ENCODE measurements at regions not wholly inside any gene's neighbourhood (a gene's known extent, or its start where the extent isn't known, plus 50 kb on each side); places are given as distances from the start of the nearest gene placed in this dataset.
"Not testable (repeated sequence)": the region's sequence is repeated elsewhere in the genome, so short reads cannot be mapped to it uniquely, and the experiment has no call there.

DNA sequence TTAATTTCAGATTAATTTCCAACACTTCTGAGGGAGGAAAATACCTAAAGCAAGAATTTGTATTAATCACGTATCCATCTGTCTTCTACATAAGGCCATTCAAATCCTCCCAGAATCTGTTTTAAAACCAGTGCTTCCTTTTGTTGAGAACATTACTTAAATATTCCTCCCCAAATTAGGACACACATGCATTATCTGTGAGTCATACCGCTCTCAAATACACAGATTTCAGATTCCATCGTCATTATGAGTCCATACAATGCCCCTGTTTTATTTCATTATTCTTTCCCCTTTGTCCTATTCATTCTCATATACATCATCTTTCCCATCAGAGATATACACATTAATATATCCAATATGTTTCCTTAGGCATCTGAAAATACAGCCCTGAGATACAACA, 57.3 kb upstream of the PRSS12 start:
- Mint-ChIP-seq H3K4me1 (ENCODE audit: low read depth, unreplicated experiment) (peaks cover 8% of the 10 kb centered on the region), H3K4me3 (ENCODE audit: low read depth, unreplicated experiment) (no peak overlapping the region), H3K27me3 (ENCODE audit: unreplicated experiment) (no peaks in the 10 kb centered on the region), H3K36me3 (ENCODE audit: insufficient read depth, unreplicated experiment) (no peaks in the 10 kb centered on the region), H3K27ac (ENCODE audit: unreplicated experiment) (no peak overlapping the region), H3K9me3 (ENCODE audit: low read depth, unreplicated experiment) (no peaks in the 10 kb centered on the region)
- no TSS peak for BruUV-seq (replicated peaks)
- TF ChIP-seq, protein P1, sequence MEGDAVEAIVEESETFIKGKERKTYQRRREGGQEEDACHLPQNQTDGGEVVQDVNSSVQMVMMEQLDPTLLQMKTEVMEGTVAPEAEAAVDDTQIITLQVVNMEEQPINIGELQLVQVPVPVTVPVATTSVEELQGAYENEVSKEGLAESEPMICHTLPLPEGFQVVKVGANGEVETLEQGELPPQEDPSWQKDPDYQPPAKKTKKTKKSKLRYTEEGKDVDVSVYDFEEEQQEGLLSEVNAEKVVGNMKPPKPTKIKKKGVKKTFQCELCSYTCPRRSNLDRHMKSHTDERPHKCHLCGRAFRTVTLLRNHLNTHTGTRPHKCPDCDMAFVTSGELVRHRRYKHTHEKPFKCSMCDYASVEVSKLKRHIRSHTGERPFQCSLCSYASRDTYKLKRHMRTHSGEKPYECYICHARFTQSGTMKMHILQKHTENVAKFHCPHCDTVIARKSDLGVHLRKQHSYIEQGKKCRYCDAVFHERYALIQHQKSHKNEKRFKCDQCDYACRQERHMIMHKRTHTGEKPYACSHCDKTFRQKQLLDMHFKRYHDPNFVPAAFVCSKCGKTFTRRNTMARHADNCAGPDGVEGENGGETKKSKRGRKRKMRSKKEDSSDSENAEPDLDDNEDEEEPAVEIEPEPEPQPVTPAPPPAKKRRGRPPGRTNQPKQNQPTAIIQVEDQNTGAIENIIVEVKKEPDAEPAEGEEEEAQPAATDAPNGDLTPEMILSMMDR (IDR thresholded peaks at IDR 0.05; ENCODE audit: unreplicated experiment), result no peak
- intact Hi-C loops (cut with micrococcal nuclease; ENCODE audit: unreplicated experiment), result no loop called here
- no peak for DNase-seq
- CTCF ChIA-PET, result no interaction called here

DNA sequence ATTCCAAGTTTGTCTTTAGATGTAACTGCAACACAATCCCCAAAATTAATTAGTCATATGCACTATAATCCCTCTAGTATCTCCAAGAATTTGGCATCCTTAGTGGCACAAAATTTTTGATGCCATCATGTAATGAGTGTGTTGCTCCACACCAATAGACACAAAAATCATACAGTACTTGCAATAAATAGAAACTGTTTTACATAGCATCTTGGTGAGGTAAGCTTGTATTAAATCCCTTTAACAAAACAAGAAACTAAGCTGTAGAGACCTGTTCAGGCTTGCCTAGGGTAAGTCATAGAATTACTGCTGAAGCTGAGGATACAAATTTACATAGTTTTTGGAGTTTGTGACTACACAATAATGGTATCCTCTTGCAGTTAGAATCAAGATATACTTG, 64.5 kb upstream of the PRSS12 start:
- Mint-ChIP-seq H3K9me3 (ENCODE audit: low read depth, unreplicated experiment) (no peaks in the 10 kb centered on the region), H3K27ac (ENCODE audit: unreplicated experiment) (no peak overlapping the region), H3K27me3 (ENCODE audit: unreplicated experiment) (no peaks in the 10 kb centered on the region), H3K4me3 (ENCODE audit: low read depth, unreplicated experiment) (no peak overlapping the region), H3K36me3 (ENCODE audit: insufficient read depth, unreplicated experiment) (no peaks in the 10 kb centered on the region), H3K4me1 (ENCODE audit: low read depth, unreplicated experiment) (no peaks in the 10 kb centered on the region)
- no peak for DNase-seq
- CTCF ChIA-PET, result no interaction called here
- intact Hi-C loops (cut with micrococcal nuclease; ENCODE audit: unreplicated experiment), result loop anchor here (5.0 kb wide), 1 partner anchor 135 kb away; no protein-coding TSS in a partner anchor
- TF ChIP-seq, protein P1 (IDR thresholded peaks at IDR 0.05; ENCODE audit: unreplicated experiment), result no peak
- no TSS peak for BruUV-seq (replicated peaks)

DNA sequence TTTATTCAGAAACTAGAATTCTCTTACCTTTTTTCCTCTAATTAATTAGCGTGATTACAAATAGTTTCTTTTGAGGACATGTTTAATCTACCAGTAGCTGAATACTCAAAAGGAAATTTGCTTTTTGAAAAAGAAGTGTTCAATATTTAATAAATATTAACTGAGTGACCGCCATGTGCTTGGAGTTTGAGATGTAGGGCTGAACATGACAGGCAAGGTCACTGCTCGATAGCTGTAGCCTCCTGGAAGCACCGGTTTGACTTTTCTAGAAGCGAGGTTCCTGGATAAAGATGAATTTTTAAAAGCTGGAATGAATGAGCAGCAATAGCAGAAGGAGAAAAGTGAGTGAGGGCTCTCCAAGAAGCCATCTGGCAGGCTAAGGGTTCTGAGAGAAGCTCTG, 65.0 kb upstream of the PRSS12 start:
- BruUV-seq (replicated peaks); H3K4me3 Mint-ChIP-seq (ENCODE audit: low read depth, unreplicated experiment); DNase-seq; H3K27ac Mint-ChIP-seq (ENCODE audit: unreplicated experiment); H3K36me3 Mint-ChIP-seq (ENCODE audit: insufficient read depth, unreplicated experiment); H3K9me3 Mint-ChIP-seq (ENCODE audit: low read depth, unreplicated experiment); H3K4me1 Mint-ChIP-seq (ENCODE audit: low read depth, unreplicated experiment); H3K27me3 Mint-ChIP-seq (ENCODE audit: unreplicated experiment); CTCF ChIA-PET: not testable (repeated sequence)
- intact Hi-C loops (cut with micrococcal nuclease; ENCODE audit: unreplicated experiment), result loop anchor here (5.0 kb wide), 1 partner anchor 135 kb away; no protein-coding TSS in a partner anchor

DNA sequence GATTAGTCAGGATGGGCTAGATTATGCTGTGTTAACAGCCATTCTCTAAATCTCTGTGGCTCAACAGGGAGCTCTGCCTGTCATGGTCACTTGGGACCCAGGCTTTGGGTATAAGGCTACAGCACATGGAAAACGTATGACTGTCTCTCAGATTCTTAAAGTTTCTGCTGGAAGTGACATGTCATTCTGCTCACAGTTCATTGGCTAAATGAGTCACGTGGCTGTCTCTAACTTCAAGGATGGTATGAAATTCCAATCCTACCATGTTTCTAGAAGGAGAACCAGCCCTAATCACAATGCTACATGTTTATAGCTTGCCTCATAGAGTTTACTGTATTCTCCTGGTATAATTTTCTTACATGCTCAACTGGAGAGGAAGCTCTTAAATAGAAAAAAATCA, 65.6 kb upstream of the PRSS12 start:
- H3K27me3 Mint-ChIP-seq (ENCODE audit: unreplicated experiment), result not testable (repeated sequence)

DNA sequence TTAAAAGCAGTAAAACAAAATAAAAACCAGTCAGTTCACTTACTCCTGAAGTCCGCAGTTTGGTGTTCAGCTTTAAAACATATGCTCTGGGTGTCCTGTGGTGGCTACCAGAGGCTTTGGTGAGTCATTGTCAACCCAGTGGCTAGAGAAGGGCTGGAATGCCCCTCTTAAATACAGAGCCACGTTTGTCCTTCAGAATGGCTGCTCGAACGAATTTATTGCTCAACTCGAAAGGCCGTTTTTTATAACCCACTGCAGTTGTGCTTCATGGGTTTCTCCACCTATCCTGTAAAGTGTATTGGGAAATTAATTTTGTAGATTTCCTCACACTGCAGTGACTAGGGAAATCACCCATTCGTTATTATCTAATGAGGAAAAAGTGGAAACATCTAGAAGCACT, 66.8 kb upstream of the PRSS12 start:
- H3K9me3 Mint-ChIP-seq (ENCODE audit: low read depth, unreplicated experiment); H3K36me3 Mint-ChIP-seq (ENCODE audit: insufficient read depth, unreplicated experiment); CTCF ChIA-PET; H3K27ac Mint-ChIP-seq (ENCODE audit: unreplicated experiment); H3K4me3 Mint-ChIP-seq (ENCODE audit: low read depth, unreplicated experiment); BruUV-seq (replicated peaks); H3K27me3 Mint-ChIP-seq (ENCODE audit: unreplicated experiment); H3K4me1 Mint-ChIP-seq (ENCODE audit: low read depth, unreplicated experiment): not testable (repeated sequence)
- intact Hi-C loops (cut with micrococcal nuclease; ENCODE audit: unreplicated experiment), result loop anchor here (5.0 kb wide), 1 partner anchor 137 kb away; no protein-coding TSS in a partner anchor
- DNase-seq, result peak; percentile 10

More for the DNA sequence above, 65.6 kb upstream of the PRSS12 start:
- H3K27ac Mint-ChIP-seq (ENCODE audit: unreplicated experiment); BruUV-seq (replicated peaks); CTCF ChIA-PET; H3K9me3 Mint-ChIP-seq (ENCODE audit: low read depth, unreplicated experiment); DNase-seq; H3K36me3 Mint-ChIP-seq (ENCODE audit: insufficient read depth, unreplicated experiment); H3K4me1 Mint-ChIP-seq (ENCODE audit: low read depth, unreplicated experiment); H3K4me3 Mint-ChIP-seq (ENCODE audit: low read depth, unreplicated experiment): not testable (repeated sequence)
- intact Hi-C loops (cut with micrococcal nuclease; ENCODE audit: unreplicated experiment), result loop anchor here (5.0 kb wide), 1 partner anchor 136 kb away; no protein-coding TSS in a partner anchor

DNA sequence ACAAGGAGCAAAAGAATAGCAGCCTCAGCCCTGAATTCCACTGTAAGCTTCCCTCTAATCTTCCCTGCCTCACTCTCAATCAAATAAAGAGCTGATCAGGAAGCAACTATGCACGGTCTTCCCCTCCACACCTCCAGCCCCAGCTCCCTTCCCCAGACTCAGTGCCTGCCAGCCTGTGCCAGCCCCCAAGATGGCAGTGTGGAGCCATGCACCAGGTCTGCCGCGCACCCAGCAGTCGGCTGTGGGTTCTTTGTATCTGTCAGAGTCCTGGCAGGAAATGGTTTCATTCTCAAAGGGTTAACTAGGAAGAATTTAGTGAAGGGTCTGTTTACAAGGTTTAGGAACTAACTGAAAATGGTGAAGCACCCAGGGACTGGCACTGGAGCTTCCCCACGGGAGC, 71.3 kb upstream of the PRSS12 start:
- H3K4me3 Mint-ChIP-seq (ENCODE audit: low read depth, unreplicated experiment); intact Hi-C loops (cut with micrococcal nuclease; ENCODE audit: unreplicated experiment); H3K36me3 Mint-ChIP-seq (ENCODE audit: insufficient read depth, unreplicated experiment); H3K9me3 Mint-ChIP-seq (ENCODE audit: low read depth, unreplicated experiment); H3K27me3 Mint-ChIP-seq (ENCODE audit: unreplicated experiment); BruUV-seq (replicated peaks); H3K27ac Mint-ChIP-seq (ENCODE audit: unreplicated experiment); H3K4me1 Mint-ChIP-seq (ENCODE audit: low read depth, unreplicated experiment): not testable (repeated sequence)
- CTCF ChIA-PET, result interaction anchor here (0.6 kb wide), 2 partner anchors 71 to 261 kb away, joined by 3 to 4 read pairs; partner anchors contain the start of genes METTL14 and PRSS12
- peak; percentile 74 for DNase-seq
- TF ChIP-seq, protein P1 (IDR thresholded peaks at IDR 0.05; ENCODE audit: unreplicated experiment), result peak; percentile 35

DNA sequence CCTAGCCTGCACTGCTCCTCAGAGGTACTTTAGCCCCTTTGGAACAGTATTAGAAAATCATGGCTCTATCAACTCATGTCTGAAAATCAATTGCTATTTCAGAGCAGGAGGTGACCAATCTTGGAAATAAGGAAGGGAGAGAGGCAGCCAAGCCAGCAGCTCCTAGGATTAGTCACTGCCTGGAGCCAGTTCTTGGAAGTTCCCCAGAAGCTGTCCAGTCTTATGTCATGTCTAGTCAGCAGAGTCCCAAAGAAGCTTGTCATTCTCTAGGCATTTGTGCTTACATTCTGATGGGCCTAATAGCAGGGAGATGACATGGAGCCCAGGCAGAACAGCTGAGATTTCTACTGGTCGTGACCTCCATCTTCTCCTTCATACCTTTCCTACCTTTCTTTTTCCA, 76.1 kb upstream of the PRSS12 start:
- not testable (repeated sequence) for H3K27me3 Mint-ChIP-seq (ENCODE audit: unreplicated experiment)

DNA sequence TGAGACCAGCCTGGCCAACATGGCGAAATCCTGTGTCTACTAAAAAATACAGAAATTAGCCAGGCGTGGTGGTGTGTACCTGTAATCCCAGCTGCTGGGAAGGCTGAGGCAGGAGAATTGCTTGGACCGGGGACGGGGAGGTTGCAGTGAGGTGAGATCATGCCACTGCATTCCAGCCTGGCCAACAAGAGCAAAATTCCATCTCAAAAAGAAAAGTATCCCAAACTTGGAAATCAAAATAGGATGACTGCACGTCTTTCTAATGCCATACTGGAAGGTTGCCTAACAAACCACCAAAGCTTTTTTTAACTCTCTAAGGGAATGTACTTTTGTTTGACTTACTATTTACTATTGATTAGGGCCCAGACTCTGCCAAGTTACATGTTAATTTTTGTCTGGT, 79.6 kb upstream of the PRSS12 start:
- CTCF ChIA-PET; H3K27ac Mint-ChIP-seq (ENCODE audit: unreplicated experiment); H3K27me3 Mint-ChIP-seq (ENCODE audit: unreplicated experiment); H3K4me1 Mint-ChIP-seq (ENCODE audit: low read depth, unreplicated experiment); H3K9me3 Mint-ChIP-seq (ENCODE audit: low read depth, unreplicated experiment); intact Hi-C loops (cut with micrococcal nuclease; ENCODE audit: unreplicated experiment); DNase-seq; BruUV-seq (replicated peaks); H3K4me3 Mint-ChIP-seq (ENCODE audit: low read depth, unreplicated experiment); H3K36me3 Mint-ChIP-seq (ENCODE audit: insufficient read depth, unreplicated experiment): not testable (repeated sequence)

More for the DNA sequence above, 76.1 kb upstream of the PRSS12 start:
- DNase-seq; H3K9me3 Mint-ChIP-seq (ENCODE audit: low read depth, unreplicated experiment); H3K4me3 Mint-ChIP-seq (ENCODE audit: low read depth, unreplicated experiment); BruUV-seq (replicated peaks); H3K36me3 Mint-ChIP-seq (ENCODE audit: insufficient read depth, unreplicated experiment); H3K4me1 Mint-ChIP-seq (ENCODE audit: low read depth, unreplicated experiment); H3K27ac Mint-ChIP-seq (ENCODE audit: unreplicated experiment); CTCF ChIA-PET; intact Hi-C loops (cut with micrococcal nuclease; ENCODE audit: unreplicated experiment): not testable (repeated sequence)

All from Calu3 (cell line).